ENCODE measurements at regions not wholly inside any gene's neighbourhood (a gene's known extent, or its start where the extent isn't known, plus 50 kb on each side); places are given as distances from the start of the nearest gene placed in this dataset.

DNA sequence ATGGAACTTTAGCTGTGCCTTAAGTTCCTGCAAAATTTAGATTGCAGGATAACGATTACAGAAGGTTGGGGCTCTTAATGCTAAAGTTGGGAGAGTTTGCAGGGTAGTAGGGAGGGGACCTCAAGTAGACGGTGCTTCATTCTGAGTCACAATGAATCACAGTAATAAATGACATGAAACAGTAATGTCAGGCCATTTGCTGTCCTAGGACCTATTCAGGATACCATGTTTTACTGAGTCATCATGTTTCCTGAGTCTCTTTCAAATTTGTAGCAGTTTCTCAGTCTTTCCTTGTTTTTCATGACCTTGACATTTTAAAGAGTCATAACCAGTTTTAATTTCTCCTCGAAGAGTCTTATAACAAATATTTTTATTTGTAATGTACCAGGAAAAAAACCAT lies 406.9 kb upstream of the MAP3K7 start:
- CTCF ChIA-PET, result no interaction called here
- POLR2A ChIA-PET (ENCODE audit: low non-redundant PET), result no interaction called here
- H3K4me3 ChIP-seq (ENCODE audit: low read depth, low read length, poor library complexity, severe bottlenecking), result no peak overlapping the region
- H3K9me3 ChIP-seq (ENCODE audit: low read depth, low read length, poor library complexity, severe bottlenecking), result no peaks in the 10 kb centered on the region
- no peaks in the 10 kb centered on the region for H3K36me3 ChIP-seq (ENCODE audit: insufficient read depth, low read length, poor library complexity, severe bottlenecking)
- H3K27me3 ChIP-seq (replicated peaks; ENCODE audit: insufficient read depth, low read depth, low read length, poor library complexity), result no peaks in the 10 kb centered on the region
- intact Hi-C loops (cut with micrococcal nuclease; ENCODE audit: unreplicated experiment), result no loop called here
- BruUV-seq (replicated peaks), result no TSS peak
- peak; percentile 6 for DNase-seq (ENCODE audit: low spot score)
- H3K27ac ChIP-seq (ENCODE audit: low read depth, low read length, poor library complexity, severe bottlenecking), result no peak overlapping the region
- H3K4me1 ChIP-seq (ENCODE audit: insufficient read depth, low read length, poor library complexity, severe bottlenecking), result peaks cover 7% of the 10 kb centered on the region
- TF ChIP-seq EZH2 (IDR thresholded peaks at IDR 0.05; ENCODE audit: borderline replicate concordance, low read depth, low read length, poor library complexity, severe bottlenecking), result no peak
- TF ChIP-seq, protein P1, sequence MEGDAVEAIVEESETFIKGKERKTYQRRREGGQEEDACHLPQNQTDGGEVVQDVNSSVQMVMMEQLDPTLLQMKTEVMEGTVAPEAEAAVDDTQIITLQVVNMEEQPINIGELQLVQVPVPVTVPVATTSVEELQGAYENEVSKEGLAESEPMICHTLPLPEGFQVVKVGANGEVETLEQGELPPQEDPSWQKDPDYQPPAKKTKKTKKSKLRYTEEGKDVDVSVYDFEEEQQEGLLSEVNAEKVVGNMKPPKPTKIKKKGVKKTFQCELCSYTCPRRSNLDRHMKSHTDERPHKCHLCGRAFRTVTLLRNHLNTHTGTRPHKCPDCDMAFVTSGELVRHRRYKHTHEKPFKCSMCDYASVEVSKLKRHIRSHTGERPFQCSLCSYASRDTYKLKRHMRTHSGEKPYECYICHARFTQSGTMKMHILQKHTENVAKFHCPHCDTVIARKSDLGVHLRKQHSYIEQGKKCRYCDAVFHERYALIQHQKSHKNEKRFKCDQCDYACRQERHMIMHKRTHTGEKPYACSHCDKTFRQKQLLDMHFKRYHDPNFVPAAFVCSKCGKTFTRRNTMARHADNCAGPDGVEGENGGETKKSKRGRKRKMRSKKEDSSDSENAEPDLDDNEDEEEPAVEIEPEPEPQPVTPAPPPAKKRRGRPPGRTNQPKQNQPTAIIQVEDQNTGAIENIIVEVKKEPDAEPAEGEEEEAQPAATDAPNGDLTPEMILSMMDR (conservative IDR thresholded peaks at IDR 0.05; ENCODE audit: low read depth, low read length), result no peak

DNA sequence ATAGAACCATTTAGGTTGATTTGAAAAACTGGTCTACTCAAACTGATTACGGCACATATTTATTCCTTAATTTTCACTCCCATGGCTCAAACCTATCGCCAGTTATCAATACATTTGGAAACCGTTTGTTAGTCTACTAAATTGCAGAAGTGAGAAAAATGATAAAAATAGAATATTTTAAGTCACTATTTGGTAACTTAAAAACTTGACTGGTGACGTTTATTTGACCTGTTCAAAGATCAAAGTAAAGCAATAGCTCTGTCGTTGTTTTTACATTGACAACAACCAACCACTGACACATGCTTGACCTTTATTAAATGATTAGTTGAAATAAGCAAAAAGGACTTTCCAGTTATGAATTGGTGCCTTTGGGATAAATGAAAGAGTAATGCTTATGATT lies 402.9 kb upstream of the MAP3K7 start:
- ChIA-PET CTCF (no interaction called here), POLR2A (ENCODE audit: low non-redundant PET) (no interaction called here)
- no peaks in the 10 kb centered on the region for H3K9me3 ChIP-seq (ENCODE audit: low read depth, low read length, poor library complexity, severe bottlenecking)
- no peaks in the 10 kb centered on the region for H3K36me3 ChIP-seq (ENCODE audit: insufficient read depth, low read length, poor library complexity, severe bottlenecking)
- intact Hi-C loops (cut with micrococcal nuclease; ENCODE audit: unreplicated experiment), result no loop called here
- no peak overlapping the region for H3K4me3 ChIP-seq (ENCODE audit: low read depth, low read length, poor library complexity, severe bottlenecking)
- TF ChIP-seq, protein P1 (conservative IDR thresholded peaks at IDR 0.05; ENCODE audit: low read depth, low read length), result no peak
- no peak for TF ChIP-seq EZH2 (IDR thresholded peaks at IDR 0.05; ENCODE audit: borderline replicate concordance, low read depth, low read length, poor library complexity, severe bottlenecking)
- no TSS peak for BruUV-seq (replicated peaks)
- no peaks in the 10 kb centered on the region for H3K4me1 ChIP-seq (ENCODE audit: insufficient read depth, low read length, poor library complexity, severe bottlenecking)
- H3K27ac ChIP-seq (ENCODE audit: low read depth, low read length, poor library complexity, severe bottlenecking), result no peak overlapping the region
- no peak for DNase-seq (ENCODE audit: low spot score)
- H3K27me3 ChIP-seq (replicated peaks; ENCODE audit: insufficient read depth, low read depth, low read length, poor library complexity), result no peaks in the 10 kb centered on the region

- ChIA-PET CTCF (no interaction called here), POLR2A (ENCODE audit: low non-redundant PET) (no interaction called here)
- intact Hi-C loops (cut with micrococcal nuclease; ENCODE audit: unreplicated experiment), result no loop called here
- Histone ChIP-seq H3K27ac (ENCODE audit: low read depth, low read length, poor library complexity, severe bottlenecking) (no peak overlapping the region), H3K4me3 (ENCODE audit: low read depth, low read length, poor library complexity, severe bottlenecking) (no peak overlapping the region), H3K4me1 (ENCODE audit: insufficient read depth, low read length, poor library complexity, severe bottlenecking) (no peaks in the 10 kb centered on the region), H3K9me3 (ENCODE audit: low read depth, low read length, poor library complexity, severe bottlenecking) (no peaks in the 10 kb centered on the region), H3K36me3 (ENCODE audit: insufficient read depth, low read length, poor library complexity, severe bottlenecking) (no peaks in the 10 kb centered on the region), H3K27me3 (replicated peaks; ENCODE audit: insufficient read depth, low read depth, low read length, poor library complexity) (no peaks in the 10 kb centered on the region)
- BruUV-seq (replicated peaks), result no TSS peak
- no peak for DNase-seq (ENCODE audit: low spot score)
- TF ChIP-seq, protein P1 (conservative IDR thresholded peaks at IDR 0.05; ENCODE audit: low read depth, low read length), result no peak
- TF ChIP-seq EZH2 (IDR thresholded peaks at IDR 0.05; ENCODE audit: borderline replicate concordance, low read depth, low read length, poor library complexity, severe bottlenecking), result no peak
Observed at GRCh38 chr6:90984066-90984465, 397.2 kb upstream of the MAP3K7 start.

Data from A673 (cell line).